HG03064 (cell line): ENCODE measurements at regions not wholly inside any gene's neighbourhood (a gene's known extent, or its start where the extent isn't known, plus 50 kb on each side); places are given as distances from the start of the nearest gene placed in this dataset.

Experiments used
- ATAC-seq: cut with Tn5 transposase; IDR thresholded peaks from one replicate; pipeline ENCODE4 v1.9.1; 2021; ENCODE audit warnings: low read depth; ENCODE audit not compliant: unreplicated experiment

GRCh38 chr2:163373496-163373895 lies 362.3 kb downstream of the FIGN start:
- no peak for ATAC-seq

- ATAC-seq, result no peak
Measured at GRCh38 chr2:163370169-163370886, 365.5 kb downstream of the FIGN start.

- no peak for ATAC-seq
Measured at GRCh38 chr2:163369111-163369510, 366.7 kb downstream of the FIGN start.

- no peak for ATAC-seq
Measured at GRCh38 chr2:163368655-163369054, 367.2 kb downstream of the FIGN start.

GRCh38 chr2:163367825-163368582 lies 367.8 kb downstream of the FIGN start:
- ATAC-seq, result no peak

DNA sequence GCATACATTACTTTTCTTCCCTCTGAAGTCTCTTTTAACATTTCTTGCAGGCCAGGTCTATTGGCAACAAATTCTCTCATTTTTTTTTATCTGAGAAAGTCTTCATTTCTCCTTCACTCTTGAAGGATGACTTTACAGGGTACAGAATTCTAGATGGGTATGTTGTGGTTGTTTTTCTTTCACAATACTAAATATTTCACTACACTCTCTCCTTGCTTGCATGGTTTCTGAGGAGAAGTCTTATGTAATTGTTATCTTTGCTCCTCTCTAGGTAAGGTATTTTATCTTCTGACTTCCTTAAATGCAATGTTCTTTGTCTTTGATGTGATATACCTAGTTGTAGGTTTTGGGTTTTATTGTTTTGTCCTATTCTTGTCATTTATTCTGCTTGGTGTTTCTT lies 371.1 kb downstream of the FIGN start:
- ATAC-seq, result no peak

- ATAC-seq, result no peak
Measured at GRCh38 chr2:163353551-163353950, 382.3 kb downstream of the FIGN start.

DNA sequence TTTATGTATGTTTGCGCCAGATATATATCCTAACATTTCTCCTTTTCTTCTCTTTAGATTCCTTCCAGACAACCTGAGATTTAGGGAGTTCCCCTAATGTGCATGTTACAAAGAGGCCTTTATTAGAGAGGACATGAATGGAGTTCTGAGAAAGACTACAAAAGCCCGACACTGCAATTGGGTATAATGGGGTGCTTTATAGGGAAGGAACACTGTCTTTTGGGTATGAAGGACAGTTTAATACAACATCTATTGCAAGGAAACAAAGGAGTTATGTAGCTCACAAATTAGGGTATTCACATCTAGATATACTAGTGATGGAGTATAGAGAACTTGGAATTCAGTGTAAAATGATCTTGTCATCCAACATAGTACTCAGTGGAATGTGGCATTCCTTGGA lies 383.8 kb downstream of the FIGN start:
- ATAC-seq, result no peak

DNA sequence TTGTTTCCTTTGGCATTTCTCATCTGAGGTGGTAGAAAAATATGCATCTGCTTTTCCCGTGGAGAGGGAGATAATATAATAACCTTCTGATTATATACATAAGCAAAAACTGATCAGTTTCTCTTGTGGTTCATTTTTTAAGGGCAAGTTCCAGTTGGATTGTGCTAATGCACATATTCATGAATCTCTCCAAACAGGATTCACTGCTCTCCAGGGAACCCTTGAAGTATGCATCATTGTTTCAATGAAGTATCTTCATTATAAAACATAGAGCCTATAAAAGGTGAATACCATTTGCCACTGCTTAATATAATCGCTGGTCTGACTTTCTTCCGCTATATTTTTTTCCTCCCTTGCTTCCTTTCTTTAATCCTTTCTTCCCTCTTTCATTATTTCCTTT lies 384.7 kb downstream of the FIGN start:
- no peak for ATAC-seq

- no peak for ATAC-seq
Measured at GRCh38 chr2:163348857-163349380, 386.9 kb downstream of the FIGN start.

DNA sequence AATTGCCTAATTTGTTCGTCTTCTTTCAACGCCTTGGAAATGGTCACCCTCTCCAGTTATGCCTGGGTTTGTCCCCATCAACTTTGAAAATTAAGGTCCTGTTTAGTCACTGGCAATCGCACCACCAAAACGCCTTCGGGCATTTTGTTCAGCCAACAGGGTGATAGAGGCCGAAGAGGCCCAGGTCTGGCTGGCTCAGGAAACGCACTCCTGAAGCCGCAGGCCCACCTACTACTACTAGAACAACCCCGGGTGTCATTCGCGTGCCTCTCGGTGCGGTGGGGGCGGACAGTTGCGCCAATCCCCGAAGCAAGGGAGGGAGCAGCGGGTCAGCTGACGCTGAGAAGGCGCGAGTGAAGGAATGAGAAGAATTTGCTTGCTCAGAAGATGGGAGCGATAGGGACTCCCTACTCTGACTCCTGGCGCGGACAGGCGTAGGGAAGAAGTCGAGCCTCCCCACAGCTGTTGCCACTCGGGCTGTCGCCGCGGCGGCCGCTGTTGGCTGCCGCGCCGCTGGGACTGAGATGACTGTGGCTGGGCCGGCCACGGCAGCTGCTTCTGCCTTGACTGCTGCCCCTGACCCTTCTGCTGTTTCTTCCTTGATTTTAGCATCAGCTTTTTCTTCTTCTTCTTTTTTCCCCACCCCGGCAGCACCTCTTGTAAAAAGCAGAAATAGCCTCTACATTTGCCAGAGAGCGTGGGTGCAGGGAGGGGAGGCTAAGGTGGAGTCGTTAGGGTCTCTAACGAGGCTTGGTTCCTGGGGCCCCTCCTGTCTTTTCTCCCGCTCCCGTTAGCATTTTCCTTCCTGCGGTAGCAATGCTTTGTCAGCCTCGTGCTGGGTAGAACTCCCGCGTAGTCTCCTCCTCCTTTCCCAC lies 387.6 kb downstream of the FIGN start:
- no peak for ATAC-seq

DNA sequence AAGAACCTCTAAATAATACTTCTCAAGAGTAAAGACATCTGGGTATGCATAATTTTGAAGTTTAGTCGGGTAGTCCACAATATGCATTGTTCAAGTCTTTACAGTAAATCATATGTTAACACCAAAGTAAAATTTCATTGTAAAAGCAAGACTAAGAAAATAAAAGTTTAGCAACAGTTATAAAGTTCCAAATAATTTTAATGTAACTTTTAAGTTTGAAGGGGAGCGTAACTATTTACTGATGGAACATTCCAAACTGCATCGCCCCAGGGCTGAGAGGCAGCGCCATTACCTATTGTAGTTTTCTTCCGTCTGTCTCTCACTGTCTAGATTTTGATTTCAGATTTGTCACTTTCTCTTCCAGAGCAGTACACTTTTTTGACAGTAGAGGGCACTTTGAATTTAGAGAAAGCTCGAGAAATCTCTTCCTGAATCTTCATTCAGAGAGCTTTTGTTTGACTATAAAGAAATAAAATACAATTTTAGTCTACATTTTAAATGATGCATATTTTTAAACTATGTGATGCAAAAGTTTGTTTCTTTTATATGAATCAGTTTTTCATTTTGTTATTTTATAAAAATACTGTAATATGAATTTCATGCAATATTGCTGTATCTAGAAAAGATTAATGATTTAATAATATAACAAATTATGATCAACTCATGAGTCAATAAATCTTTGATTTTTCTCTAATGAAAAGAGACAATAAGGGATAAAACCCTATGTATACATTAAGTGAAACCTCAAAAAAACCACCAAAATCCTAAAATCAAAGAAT lies 389.8 kb downstream of the FIGN start:
- peak; percentile 78 for ATAC-seq

DNA sequence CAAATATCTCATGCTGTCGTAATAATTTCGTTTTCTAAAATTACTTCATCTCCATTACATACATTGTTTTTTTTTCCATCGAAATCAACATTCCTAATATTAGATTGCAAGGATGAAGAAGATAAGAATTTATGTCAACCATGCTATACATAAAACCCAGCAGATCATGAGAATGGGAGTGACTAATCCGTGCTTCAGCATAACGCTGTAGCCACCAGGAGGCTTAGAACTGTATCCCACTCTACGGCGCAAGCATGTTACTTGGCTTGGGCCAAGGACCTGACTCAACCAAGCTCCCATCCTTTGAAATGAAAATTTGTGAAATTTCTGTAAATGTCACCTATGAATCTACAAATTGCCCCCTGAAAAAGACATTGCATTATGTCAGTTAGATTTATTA lies 392.5 kb downstream of the FIGN start:
- no peak for ATAC-seq

DNA sequence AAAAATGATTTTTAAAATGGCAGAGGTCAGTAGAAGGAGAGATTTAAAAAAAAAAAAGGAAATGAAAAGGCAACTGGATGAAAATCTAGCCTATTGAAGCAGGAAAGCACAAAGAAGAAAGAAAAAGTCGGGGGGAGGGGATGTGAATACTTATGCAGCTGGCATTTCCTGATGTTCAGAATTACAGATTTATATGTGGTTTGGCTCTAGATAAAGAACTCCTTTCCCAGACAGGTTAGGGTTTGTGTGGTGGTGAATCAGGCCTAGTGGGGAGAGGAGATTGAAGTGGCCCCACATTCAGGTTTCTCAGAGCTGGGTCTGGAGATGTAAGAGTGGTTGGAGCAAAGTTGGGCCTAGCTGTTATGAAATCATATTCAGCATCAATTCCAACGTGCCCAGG lies 394.4 kb downstream of the FIGN start:
- no peak for ATAC-seq

GRCh38 chr2:163338270-163338669 lies 397.5 kb downstream of the FIGN start:
- ATAC-seq, result no peak

DNA sequence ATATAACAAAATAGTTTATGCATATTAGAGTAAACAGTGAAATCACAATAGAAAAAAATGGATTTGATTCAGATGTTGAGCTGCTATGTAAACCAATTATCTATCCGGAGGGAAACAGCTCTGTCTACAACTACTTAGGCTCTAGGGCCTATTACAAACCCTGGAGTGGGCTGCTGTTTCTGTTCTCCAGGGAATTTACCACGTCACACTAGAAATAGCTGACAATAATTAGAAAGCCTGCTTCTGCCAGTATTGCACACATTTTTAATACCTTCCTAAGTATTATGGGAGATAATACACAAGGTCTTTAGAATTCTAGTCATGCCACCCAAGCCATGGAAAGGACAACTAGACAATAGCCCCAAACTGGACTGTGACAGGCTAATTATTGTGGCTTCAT lies 411.1 kb downstream of the FIGN start:
- no peak for ATAC-seq

- ATAC-seq, result no peak
Measured at GRCh38 chr2:163319006-163319405, 416.8 kb downstream of the FIGN start.

DNA sequence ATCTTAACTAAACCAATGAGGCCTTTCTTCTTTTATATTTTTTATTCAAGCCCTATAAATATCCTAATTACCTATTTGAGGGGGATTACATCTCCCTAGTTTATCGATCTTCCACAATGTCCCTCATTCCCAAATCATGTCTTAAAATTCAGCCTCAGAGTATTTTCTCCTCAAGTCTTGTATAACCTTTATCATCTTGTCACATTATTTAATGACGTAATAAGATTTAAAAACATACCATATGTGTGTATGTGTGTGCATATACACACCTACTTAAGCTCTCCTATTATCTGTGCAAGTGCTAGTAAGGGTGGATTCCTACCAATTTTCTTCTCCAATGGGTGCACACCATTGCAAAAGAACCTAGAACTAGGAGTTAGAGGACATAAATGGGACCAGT lies 421.1 kb downstream of the FIGN start:
- ATAC-seq, result no peak

- ATAC-seq, result no peak
Measured at GRCh38 chr2:163312713-163313112, 423.1 kb downstream of the FIGN start.

DNA sequence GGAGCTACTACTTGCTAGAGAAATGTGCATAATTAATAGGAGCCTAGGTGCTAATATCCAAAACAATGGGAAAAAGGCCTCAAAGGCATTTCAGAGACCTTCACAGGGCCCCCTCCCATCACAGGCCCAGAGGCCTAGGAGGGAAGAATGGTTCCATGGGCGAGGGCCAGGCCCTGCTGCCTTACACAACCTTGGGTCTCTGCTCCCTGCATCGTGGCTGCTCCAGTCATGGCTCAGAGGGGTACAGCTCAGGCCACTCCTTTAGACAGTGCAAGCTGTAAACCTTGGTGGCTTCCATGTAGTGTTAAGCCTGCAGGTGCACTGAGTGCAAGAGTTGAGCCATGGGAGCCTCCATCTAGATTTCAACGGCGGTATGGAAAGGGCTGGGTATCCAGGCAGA lies 429.2 kb downstream of the FIGN start:
- ATAC-seq, result no peak
